ENCODE measurements at regions not wholly inside any gene's neighbourhood (a gene's known extent, or its start where the extent isn't known, plus 50 kb on each side); places are given as distances from the start of the nearest gene placed in this dataset.

DNA sequence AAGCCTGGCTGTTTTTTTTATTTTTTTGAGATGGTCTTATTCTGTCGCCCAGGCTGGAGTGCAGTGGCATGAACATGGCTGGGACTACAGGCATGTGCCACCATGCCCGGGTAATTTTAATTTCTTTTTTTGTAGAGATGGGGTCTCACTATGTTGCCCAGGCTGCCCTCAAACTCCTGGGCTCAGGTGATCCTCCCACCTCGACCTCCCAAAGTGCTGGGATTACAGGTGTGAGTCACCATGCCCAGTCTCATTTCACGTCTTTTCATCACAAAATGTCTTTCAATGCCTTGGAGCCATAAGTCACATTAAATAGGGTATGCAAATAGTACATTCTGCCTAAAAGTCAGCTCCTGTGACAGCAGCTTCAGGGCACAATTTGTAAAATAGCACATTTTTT lies 52.8 kb downstream of the SOX2 start:
- DNase-seq (ENCODE audit: low read depth in 2 of 2) = no peak

DNA sequence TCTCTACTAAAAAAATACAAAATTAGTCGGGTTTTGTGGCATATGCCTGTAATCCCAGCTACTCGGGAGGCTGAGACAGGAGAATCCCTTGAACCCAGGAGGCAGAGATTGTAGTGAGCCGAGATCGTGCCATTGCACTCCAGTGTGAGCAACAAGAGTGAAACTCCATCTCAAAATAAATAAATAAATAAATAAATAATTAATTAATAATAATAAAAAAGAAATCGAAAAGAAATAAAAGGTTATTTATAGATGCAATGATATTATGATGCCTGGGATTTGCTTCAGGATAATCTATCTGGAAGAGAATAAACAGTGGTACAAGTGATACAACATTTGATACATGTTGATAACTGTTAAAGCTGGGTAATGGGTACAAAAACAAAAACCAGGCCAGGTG lies 58.6 kb downstream of the SOX2 start:
- no peak for DNase-seq (ENCODE audit: low read depth in 2 of 2)

DNA sequence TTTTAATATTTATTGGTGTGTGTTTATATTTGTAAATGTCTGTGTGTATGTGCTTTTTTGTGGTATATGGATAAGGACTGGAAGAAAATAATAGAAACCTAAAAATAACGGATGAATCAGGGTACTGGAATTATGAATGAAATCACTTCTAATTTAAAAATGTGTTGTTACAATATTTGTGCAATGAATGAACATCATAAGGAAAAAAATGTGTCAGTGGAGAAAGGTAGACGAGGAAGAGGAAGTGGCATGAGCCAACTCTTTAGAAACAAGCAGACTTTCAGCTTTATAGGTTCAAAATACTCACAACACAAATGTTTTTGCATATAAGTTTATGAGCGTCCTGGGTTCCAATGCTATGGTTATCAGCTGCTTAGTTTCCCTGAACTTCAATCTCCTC lies 59.4 kb downstream of the SOX2 start:
- no peak for DNase-seq (ENCODE audit: low read depth in 2 of 2)

DNA sequence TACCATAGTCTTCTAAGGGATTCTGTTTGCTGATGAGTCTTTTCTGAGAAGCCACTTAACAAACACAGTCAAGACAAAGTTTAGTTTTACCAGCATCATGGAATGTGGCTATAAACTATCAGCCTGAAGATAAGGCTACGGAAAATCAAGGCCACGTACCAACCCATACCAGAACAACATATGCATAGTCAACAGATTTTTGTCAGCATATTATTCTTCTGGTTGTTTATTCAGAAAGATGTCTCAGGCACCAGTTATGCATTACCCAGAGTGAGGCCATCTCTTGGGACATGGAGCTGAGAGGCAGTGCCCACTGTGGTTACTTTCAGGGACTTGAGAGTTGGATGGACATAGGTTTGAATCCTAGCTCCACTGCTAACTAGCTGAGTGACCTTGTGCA lies 60.4 kb downstream of the SOX2 start:
- no peak for DNase-seq (ENCODE audit: low read depth in 2 of 2)

DNA sequence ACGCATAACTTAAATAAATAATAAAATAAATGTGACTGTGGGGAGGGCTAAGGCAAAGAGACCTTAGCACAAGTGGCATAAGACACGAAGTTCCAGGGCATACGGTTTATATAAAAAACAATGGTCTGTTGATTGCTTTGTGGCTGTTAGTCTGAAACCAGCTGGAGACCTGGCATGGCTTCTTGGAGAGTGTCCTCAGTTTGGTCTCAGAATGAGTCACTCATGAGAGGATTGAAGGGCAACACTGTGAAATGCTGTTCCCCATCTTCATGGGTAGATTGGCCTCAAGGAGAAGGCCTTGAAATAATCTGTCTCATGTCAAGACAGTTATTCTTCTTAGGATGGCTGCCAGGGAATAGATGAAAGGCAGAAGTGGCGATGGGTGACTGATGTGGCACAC lies 62.2 kb downstream of the SOX2 start:
- DNase-seq (ENCODE audit: low read depth in 2 of 2) = no peak

DNA sequence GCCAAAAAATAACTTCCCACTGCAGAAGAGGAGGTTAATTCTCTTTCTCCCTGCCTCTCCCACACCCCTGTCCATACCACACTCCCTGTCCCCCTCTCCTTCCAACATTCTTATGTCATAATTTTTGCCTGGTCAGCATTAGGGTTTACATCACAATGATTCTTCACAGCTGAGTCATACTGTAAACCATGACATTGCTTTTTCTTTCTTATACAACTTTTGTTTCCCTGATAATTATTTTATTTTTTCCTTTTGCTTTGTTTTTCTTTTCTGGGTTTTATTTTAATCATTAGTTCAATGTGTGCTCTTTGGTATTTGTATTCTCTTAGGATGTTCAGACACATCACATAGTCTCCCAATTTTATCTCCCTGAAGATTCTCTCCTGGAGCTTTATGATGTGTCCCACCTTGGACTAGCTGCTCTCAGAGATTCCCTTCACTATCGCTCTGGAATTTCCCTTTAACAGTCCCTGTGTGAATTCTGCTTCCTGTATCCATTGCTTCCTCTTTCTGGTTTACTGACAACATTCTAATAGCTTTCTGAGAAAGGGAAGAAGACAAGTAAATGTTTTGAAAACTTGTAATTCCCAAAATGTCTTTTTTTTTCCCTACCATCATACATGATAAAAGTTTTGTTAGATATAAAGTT lies 70.7 kb downstream of the SOX2 start:
- peak; percentile 28 to 32 for DNase-seq (ENCODE audit: low read depth in 2 of 2)

DNA sequence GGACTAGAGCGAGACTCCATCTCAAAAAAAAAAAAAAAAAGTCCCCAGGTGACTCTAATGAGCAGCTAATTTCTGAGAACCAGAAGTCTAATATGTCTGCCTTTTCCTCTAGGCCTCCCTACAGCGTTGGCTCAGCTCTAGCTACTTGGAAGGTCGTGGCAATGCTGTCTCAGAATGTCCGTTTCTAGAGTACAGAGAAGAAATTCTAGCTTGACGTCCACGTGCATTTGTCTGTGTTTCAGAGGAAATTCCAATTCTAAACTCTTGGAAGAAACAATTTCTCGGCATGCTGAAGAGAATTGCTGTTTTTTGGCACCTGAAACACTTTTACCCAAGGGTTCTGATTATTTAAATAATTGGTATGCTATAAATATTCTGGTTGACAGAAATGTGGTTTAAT lies 78.8 kb downstream of the SOX2 start:
- peak in 1 of 2 experiments; percentile 2 for DNase-seq (ENCODE audit: low read depth in 2 of 2)

DNA sequence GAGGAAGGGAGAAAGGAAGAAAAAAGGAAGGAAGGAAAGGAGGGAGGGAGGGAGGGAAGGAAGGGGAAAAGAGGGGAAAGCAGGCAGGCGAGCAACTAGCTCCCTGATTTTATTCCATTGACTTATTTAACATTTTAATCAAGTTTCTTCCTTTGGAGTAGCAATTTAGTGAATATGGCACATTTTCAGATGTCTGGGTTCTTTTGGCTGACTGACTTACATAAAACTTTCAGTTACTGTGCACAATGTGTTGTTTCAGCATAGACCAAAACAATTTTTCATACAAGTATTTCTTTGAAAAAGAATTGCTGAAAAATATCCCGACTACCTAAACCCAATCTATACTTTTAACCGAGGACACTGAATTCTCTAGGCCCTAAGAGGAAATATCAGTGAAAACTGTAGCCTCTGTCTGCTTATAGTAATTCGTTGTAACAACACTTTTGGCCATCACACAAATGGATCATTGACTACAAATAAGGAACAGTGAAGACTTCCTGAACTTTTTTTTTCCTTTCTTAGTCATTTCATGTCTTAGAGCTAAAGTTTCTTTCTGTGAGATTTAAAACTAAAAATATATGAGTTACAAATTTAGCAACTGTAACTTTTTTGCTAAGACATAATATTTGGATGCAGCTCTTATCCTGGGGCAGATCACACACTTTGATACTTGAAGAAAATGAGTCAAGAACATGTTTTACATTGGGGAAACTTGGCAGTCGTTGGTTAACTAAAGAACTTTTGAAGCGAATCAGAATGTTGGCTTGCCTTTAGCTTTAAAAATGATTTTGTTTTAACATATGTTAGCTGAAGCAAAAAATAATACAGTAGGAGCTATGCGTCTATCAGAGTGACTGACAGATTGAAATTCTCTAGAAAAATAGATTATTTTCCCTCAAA lies 79.6 kb downstream of the SOX2 start:
- DNase-seq (ENCODE audit: low read depth in 2 of 2) = no peak

DNA sequence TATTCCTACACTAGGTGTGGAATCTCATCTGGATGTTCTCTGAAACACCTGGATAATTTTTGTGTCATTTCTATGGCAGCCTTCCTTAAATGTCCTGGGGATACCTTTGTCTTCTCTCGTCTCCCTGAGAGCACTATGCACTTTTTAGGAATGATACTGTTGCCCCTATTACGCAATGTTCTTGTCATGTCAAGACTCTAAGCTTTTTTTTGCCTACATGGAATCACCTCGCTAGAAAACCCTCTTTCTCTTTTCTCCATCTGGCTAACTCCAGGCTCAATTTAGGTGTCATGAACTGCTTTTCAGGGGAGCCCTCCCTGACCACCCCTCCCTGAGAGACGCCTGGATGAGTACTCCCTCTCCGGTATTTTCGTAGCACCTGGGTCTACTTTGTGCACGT lies 81.3 kb downstream of the SOX2 start:
- DNase-seq (ENCODE audit: low read depth in 2 of 2) = no peak

DNA sequence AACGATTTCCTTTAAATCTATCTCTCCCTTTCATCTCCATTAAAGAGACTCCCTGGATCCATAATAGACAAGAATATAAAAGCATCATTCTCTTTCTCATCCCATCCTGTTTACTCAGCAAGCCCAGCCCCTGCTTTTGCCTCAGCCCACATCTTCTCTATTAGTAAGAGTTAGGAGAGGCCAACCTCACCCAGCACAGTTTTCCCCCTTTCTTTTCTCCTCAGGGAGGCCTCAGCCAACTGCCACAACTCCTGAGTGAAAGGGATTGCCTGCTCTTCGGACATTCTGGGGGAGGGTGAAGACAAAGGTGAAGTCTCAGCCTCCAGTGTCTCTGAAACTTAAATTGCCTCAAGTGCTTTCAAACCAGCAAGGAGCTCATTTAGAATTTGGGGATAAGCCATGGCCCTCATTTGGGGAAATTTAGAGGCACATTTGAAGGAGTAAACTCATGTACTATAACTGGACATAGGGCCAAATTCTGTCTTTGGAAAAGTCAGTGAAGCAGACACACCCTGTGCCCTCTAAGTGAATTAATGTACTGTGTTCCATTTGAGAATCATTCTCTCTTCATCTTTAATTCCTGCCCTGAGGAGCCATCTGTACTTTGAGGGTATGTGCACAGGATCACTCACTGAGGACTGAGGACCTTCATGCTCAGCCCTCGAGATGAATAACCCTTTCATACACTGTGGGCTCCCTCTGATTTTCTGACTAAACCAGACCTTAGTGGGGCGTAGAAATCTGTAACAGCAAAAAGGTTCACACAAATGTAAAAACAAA lies 82.5 kb downstream of the SOX2 start:
- DNase-seq (ENCODE audit: low read depth in 2 of 2) = peak in 1 of 2 experiments; percentile 3

DNA sequence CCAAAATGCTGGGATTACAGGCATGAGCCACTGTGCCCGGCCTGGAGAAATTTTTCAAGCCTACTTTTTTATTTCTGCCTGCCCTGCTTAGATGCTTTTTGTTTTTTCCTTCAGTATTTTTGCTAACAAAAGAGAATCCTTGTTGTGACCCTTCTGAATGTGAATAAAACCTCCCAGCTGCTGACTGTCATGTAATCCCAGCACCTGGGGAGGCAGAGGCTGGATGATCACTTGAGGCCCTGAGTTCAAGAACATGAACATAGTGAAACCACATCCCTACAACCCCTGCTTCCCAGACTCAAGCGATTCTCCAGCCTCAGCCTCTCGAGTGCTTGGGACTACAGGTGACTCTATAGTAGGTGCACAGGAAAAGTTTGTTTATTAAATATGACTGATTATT lies 84.9 kb downstream of the SOX2 start:
- no peak for DNase-seq (ENCODE audit: low read depth in 2 of 2)

DNA sequence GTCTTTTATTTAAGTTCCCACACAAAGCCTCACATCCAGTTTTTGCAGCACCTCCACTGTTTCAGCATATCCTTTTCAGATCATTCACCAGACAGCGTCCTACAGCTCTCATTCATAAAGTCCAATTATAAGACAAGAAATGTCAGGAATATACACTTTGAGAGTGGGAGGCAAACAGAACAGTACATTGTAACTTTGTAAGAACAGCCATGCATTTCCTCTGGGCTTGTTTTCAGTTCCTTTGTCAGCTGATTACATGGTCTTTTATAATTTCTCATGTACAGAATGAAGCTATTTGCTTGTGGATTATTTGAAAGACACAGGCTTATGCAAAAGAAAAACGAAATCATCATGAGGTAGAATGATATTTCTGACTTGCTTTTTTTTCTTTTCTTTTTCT lies 85.7 kb downstream of the SOX2 start:
- DNase-seq (ENCODE audit: low read depth in 2 of 2) = no peak

DNA sequence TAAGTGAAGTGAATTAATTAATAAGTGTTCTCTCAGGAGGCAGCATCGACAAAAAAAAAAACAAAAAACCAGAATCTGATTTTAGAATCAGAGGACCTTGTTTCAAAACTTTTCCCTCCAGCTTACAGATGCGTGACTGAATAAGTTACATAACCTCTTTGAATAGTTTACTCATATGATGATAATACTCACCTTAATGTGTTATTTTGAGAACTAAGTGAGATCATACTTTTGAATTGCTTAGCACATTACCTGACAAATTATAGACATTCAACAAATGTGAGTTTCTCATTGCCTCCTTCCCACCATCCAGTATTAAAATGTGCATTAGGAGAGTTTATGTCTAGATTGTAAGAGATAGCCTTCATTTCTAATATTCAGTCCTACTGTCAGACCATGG lies 94.0 kb downstream of the SOX2 start:
- DNase-seq (ENCODE audit: low read depth in 2 of 2) = no peak

DNA sequence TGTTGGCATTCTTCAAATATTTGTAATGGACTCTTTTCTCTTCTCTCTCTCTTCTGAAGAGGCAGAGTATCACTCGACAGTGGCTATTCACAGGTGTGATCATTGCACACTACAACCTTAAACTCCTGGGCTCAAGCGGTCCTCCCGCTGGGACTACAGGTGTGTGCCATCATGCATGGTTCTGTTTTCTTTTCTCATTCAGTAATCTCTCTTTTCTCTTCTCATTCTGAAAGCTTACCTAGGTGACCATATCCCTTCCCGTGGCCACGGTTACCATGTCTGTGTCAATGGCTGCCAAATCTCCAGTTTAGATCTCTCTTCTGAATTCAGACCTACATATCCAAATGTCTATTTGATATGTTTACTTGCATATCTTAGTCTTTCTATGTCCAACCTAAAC lies 96.3 kb downstream of the SOX2 start:
- no peak for DNase-seq (ENCODE audit: low read depth in 2 of 2)

DNA sequence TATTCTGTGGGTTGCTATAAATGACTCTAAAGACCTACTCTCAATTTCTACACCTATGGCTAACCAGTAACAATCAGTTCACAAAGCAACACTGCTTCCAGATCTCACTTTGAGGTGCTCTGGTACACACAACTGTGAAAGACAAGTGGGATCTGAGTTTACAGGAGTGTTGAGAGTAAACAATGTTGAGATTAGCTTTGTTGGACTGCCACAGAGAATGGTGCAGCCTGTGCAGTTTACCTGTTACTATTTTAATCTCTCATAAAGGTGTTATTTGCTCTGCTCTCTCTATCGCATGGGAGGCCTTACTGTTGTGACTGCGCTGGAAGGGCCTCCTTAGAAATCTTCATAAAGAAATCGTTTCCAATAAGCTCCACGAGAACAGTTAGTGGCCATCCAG lies 112.0 kb downstream of the SOX2 start:
- DNase-seq (ENCODE audit: low read depth in 2 of 2) = no peak

DNA sequence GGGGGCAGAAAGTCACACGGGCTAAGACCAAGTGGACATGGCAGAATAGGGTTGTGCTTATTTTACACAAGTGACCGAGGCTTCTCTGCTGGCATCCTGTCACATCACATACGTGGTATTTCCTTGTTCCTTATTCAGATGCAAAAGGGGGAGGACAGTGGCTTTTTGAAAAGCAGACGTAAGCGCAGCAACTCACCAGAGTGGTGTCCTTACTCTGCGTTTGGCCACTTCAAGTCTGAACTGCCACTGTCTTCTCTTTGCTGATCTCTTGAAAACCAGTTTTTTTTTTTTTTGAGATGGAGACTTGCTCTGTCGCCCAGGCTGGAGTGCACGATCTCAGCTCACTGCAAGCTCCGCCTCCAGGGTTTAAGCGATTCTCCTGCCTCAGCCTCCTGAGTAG lies 113.2 kb downstream of the SOX2 start:
- no peak for DNase-seq (ENCODE audit: low read depth in 2 of 2)

DNA sequence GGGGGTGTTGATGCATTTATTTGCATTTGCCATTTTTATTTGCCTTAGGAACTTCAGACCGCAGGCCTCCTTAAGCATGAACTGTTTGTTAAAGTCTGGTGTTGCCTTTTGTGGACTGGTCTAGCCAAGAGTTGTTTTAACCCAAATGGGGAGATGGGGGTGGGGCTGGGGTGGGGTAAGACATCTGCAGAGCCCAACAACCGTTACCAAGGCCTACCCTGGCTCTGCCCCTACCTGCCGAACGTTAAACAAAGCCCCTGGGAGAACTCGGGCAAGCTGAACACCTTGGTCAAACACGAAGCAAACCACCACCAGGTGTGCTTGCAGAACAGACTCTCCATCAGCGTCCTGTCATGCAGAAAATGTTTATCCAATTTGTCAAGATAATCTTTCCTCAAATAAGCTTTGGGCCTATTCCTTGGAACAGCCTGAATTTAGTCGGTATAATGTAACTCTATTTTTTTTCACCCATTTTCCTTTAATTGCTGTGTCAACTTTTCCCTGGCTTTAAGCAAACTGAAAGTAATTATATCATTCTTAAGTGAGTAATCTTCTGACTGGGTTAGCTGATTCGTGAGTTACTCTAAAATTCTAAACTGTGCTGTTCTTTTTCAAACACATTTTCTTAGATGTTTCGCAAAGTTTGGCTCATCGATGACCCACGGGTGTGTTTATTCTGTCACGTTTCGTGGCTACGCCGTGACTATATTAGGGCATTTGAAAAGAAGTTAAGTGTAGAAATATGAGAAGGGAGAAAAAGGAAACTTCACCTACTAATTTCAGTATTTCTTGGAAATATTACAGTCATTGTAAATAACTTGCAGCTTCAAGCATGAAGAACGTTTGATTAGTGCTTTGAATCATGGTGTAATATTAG lies 127.6 kb downstream of the SOX2 start:
- DNase-seq (ENCODE audit: low read depth in 2 of 2) = no peak

DNA sequence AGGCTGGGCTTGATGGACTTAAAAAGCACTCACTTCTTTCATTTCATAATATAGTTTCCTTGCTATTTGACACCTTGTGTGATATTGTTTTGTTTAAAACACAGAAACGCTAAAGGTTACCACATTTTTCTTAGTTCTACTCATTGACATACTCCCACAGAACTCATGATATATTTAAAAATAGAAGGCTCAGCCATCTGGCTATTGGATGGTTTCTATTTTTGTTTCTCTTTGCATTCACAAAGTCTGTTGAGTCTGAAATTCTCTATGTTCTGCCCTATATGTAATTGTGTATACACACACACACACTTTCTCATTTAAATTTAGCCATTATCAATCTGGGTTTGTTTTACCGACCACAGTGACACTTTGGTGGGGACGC lies 128.2 kb downstream of the SOX2 start:
- no peak for DNase-seq (ENCODE audit: low read depth in 2 of 2)

DNA sequence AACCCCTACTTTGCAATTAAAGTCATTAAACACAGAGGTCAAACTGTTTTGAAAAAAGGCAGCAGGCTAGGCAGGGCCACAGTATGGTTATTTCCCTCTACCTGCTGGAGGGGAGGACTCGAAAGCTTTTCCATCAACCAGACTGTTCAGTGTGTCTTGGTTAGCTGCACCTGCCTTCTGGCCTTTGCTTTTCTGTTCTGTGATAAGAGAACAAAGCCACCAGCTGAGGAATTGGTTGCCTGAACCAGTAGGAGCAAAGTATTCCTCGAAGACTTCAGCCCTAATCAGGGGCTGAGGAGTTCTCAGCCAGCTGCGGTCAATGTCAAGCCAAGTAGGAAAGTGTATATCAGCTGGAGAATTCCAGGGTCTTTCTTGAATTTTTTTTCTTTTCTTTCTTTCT lies 132.5 kb downstream of the SOX2 start:
- no peak for DNase-seq (ENCODE audit: low read depth in 2 of 2)

DNA sequence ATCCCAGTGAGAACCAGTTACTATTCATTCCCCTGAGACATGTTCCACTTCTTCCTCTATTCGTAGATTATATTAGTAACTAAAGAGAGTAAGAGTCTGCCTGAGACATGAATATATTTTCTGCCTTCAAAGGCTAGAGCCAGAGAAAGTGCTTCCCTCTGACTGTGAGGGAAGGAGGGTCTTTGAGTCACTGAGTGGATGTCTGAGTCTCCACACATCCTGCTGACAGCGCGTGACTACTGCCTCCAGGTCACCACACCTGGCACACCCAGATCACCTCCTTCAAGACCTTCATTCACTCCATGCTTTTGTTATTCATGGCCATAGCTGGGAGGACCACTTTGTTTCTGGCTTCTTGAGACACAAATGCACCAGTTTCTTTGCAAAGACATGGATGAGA lies 135.6 kb downstream of the SOX2 start:
- DNase-seq (ENCODE audit: low read depth in 2 of 2) = no peak

DNA sequence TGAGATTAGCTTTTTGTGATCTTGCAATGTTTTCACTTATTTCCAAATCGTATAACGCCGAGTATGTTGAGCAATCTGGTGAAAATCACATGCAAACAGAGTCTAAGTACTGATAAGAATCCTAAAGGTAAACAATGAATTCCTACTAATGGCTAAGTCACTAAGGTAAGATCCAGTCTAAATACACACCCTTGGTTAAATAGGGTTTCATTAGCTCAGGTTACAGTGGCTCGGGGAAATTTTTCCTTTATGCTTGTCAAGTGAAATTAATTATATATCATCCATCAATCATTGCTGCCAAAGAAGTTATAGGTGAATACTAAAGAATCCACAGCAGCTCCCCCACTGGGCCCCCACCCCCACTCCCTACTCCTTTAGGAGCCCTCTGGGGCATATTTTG lies 139.3 kb downstream of the SOX2 start:
- no peak for DNase-seq (ENCODE audit: low read depth in 2 of 2)

DNA sequence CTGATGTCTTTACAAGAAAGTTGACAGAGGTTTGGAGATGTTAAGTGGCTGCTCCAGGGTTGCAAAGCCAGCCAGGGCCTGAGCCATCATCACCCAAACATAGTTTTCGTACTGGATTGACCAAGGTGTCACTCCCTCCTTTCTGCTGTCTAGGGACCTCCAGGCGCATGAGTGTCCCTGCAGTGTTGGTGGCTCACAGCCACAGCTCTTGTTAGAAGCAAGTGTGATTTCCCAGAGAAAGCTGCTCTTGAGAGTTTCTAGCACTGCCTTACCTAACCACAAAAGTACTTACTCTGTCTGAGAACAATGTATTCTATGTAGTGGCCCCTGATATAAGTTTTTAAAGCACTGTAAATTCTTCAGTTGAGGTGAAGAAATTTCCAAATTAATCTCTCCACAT lies 144.1 kb downstream of the SOX2 start:
- DNase-seq (ENCODE audit: low read depth in 2 of 2) = no peak

Measured in fibroblast of skin of left quadriceps (primary cell).